ENCODE measurements at regions not wholly inside any gene's neighbourhood (a gene's known extent, or its start where the extent isn't known, plus 50 kb on each side); places are given as distances from the start of the nearest gene placed in this dataset.

DNA sequence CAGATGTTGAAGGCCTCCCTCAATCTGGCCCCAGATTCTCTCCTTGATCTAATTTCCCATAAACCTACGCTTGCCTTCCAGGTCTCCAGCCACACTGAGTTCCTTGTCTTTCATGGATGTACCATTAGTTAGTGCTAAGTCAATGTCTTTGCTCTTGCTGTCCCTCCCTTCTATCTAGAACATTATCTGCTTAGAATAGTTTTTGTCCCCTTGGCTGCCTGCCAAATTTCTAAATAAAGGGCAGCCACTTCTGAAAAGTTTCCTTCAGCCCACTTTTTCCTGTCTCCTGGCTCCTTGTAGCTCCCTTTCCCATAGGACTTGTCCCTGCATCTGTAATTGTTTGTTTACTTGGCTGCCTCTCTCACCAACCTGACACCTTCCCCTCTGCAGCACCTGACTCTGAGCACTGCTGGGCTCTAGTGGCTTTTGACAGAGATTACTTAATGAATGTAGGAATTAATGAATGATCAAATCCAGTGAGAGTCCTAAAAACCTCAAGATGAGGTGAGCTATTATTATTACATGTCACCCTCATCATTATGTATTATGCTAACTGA is 58.3 kb downstream of the CXCL12 start:
- no peak for DNase-seq

- no peak for DNase-seq
Measured at GRCh38 chr10:44325596-44326307, 59.1 kb downstream of the CXCL12 start.

DNA sequence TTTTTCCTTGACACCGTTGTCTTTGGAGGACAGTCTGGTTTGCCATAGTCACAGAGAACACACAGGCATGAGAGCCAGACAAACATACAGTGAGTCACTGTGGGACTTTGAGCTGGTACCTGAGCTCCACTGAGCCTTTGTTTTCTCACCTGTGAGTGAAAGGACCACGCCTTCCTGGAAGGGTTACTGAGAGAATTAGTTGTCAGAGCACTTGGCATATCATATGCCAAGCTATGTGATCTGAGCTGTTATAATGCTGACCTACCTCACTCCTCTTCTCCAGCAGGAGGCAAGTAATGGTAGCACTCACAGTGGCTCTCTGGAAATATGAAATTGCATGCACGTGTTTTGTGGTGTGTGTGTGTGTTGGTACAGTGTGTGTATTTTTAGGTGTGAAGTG is 59.7 kb downstream of the CXCL12 start:
- no peak for DNase-seq

DNA sequence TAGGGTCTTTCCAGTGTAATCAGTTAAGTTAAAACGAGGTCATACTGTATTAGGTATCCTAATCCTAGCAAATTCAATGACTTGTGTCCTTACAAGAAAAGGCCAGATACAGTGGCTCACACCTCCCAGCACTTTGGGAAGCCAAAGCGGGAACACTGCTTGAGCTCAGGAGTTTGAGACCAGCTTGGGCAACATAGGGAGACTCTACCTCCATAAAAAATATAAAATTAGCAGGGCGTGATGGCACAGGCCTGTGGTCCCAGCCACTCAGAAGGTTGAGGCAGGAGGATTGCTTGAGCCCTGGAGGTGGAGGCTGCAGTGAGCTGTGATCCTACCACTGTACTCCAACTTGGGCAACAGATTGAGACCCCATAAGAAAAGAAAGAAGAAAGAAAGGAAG is 61.1 kb downstream of the CXCL12 start:
- DNase-seq, result no peak

GRCh38 chr10:44322137-44322536 is 62.8 kb downstream of the CXCL12 start:
- no peak for DNase-seq

GRCh38 chr10:44320756-44321155 is 64.1 kb downstream of the CXCL12 start:
- no peak for DNase-seq

- DNase-seq, result no peak
Measured at GRCh38 chr10:44317856-44318255, 67.0 kb downstream of the CXCL12 start.

GRCh38 chr10:44316922-44317215 is 68.0 kb downstream of the CXCL12 start:
- no peak for DNase-seq

- DNase-seq, result no peak
Measured at GRCh38 chr10:44316187-44316921, 68.5 kb downstream of the CXCL12 start.

DNA sequence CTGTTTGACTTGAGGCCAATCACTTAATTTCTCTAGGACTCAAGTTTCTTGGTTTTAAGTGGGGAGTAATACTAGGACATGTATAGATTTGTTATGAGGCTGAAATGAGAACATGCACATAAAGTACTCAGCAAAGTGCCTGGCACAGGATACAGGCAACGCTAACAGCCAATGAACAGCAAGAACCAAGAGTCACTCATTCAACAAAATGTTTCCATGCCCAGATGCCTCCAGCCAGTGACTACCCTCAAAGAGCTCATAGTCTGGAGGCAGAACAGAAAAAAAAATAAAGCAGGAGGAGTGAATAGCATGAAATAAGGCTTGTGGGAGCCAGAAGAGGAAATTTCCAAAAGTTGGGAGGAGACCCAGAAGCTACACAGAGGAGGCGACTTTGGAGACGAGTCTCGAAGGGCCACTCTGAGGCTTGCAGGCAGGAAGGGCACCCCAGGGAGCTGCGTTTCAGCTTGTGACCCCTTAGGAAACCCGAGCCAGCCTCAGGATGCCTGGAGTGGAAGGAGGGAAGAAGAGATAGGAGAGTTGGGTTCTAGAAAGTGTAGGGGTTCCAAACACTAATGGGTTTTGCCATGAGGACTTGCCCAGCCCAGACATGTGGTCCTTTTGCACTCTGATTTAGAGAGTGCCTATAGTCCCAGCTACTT is 70.0 kb downstream of the CXCL12 start:
- no peak for DNase-seq

GRCh38 chr10:44313761-44314165 is 71.1 kb downstream of the CXCL12 start:
- no peak for DNase-seq

DNA sequence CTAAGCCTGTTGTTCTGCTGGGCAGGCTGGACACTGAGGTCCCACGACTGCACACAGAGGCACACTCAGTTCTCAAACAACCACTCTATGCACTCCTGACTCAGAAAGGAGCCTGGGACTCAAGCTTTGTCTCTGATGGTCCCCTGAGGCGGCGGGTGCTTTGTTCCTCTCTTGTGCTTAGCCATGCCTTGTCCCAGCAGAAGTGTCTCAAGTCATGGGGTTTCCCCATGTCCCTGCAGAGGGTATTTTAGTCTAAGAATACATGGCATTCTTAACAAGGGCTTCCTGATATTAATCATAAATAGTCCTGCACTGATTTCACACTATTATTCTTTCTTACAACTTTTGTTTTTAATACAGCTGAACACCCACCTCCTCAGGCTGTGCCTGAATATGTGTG is 72.5 kb downstream of the CXCL12 start:
- no peak for DNase-seq

- DNase-seq, result no peak
Measured at GRCh38 chr10:44311563-44312051, 73.3 kb downstream of the CXCL12 start.

- peak; percentile 37 for DNase-seq
Measured at GRCh38 chr10:44310762-44311562, 73.9 kb downstream of the CXCL12 start.

GRCh38 chr10:44309939-44310761 is 74.7 kb downstream of the CXCL12 start:
- no peak for DNase-seq

DNA sequence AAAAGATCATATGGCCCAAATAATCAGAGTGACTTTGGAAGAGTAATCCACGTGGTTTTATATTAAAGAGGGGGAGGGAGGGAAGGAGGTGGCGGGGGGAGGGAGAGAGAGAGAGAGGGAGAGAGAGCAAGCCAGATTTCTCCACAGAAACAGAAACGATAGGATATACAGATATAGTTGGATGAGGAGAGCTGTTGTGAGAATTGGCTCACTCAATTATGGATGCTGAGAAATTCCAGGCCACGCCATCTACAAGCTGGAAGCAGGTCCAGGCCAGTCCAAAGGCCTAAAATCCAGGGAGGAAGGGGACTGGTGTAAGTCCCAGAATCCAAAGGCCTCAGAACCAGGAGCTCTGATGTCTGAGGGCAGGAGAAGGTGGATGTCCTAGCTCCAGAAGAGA is 75.5 kb downstream of the CXCL12 start:
- DNase-seq, result no peak

DNA sequence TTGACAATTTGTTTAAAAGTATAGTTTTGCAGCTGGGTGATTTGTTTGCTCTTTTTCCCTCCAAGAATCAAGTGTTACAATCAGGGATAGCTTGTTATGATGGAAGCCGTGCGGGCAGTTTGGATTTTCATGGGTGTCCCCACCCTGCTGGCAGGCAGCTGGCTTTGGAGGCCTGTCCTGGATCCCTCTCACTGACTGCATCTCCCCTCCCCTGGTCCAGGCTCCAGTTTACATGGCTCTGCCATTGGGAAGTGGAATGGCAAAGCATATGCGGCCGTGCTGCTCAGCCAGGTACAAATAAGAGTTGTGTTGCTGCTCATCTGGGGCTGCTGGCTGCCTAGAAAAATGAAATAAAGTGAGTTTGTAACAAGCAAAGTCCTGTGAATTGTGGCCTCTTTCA is 76.0 kb downstream of the CXCL12 start:
- DNase-seq, result no peak

DNA sequence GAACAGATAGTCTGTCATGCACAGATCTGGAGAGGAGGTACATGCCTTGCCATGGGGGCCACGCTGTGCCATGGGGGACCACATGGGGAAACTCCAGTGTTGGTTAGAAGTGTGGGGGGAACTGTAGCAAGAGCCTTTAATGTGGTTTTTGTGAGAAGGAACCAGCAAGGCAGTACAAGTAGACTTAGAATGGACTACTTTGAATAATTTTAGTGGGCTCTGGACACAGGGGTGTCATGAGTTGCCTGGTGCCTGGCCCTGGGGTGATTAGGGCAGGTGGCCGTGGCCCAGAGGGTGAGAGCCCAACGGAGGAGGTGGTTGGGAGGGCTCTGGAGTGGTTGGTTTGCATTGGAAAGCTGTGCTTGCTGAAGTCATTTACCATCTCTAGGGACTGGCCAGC is 77.2 kb downstream of the CXCL12 start:
- DNase-seq, result no peak

GRCh38 chr10:44306762-44307161 is 78.1 kb downstream of the CXCL12 start:
- peak; percentile 12 for DNase-seq

DNA sequence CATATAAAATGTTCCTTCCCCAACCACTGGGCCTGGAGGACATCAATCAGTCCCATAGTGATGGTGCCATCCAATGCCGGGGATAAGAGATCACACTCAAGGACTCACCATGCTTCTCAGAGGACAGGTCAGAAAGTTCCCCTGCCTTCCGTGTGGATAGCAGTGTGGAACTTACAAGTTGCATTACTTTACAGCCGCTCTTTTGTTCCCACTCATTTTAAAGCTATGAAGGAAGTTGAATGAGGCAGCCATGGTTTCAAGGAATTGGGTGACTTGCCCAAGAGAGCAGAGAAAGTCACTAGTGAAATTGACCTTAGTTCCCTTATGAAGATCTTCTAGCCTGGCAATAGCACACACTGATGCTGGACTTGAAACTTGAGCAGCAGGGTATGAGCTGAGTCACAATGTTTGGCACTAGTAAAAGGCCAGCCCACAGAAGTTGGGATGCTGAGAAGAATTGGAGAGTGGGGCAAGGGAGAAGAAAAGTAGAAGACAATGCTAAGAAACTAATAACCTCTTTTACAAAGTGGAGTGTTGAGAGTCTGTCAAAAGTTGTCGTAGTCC is 78.7 kb downstream of the CXCL12 start:
- DNase-seq, result peak; percentile 27

- DNase-seq, result no peak
Measured at GRCh38 chr10:44301781-44302355, 83.0 kb downstream of the CXCL12 start.
